ENCODE measurements at regions not wholly inside any gene's neighbourhood (a gene's known extent, or its start where the extent isn't known, plus 50 kb on each side); places are given as distances from the start of the nearest gene placed in this dataset.

- DNase-seq (ENCODE audit: low spot score): no peak
Measured at GRCh38 chr5:89268460-89268859, 385.5 kb upstream of the MEF2C start.

GRCh38 chr5:89267788-89268187, 384.8 kb upstream of the MEF2C start:
- DNase-seq (ENCODE audit: low spot score): no peak

GRCh38 chr5:89265511-89266179, 382.7 kb upstream of the MEF2C start:
- no peak for DNase-seq (ENCODE audit: low spot score)

- DNase-seq (ENCODE audit: low spot score): no peak
Measured at GRCh38 chr5:89263846-89264245, 380.9 kb upstream of the MEF2C start.

- no peak for DNase-seq (ENCODE audit: low spot score)
Measured at GRCh38 chr5:89262030-89262429, 379.0 kb upstream of the MEF2C start.

DNA sequence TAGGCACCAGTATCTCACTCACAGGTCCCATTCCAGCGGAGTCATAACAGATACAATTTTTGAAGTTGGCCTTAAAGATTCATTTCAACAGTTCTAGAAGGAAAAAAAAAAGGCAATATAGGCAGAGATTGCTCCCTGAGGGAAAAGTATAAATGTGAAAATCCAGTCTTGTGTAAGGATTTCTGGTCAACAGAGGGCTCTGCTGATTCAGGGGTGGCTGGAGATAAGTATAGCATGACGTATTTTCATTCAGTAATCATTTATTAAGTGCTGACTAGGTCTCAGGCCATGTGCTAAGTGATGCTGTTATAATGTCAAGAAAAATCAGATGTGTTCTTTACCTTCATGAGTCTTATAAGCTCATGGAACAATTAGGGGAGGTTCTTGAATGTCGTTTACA, 377.3 kb upstream of the MEF2C start:
- no peak for DNase-seq (ENCODE audit: low spot score)

GRCh38 chr5:89255845-89256463, 373.0 kb upstream of the MEF2C start:
- no peak for DNase-seq (ENCODE audit: low spot score)

DNA sequence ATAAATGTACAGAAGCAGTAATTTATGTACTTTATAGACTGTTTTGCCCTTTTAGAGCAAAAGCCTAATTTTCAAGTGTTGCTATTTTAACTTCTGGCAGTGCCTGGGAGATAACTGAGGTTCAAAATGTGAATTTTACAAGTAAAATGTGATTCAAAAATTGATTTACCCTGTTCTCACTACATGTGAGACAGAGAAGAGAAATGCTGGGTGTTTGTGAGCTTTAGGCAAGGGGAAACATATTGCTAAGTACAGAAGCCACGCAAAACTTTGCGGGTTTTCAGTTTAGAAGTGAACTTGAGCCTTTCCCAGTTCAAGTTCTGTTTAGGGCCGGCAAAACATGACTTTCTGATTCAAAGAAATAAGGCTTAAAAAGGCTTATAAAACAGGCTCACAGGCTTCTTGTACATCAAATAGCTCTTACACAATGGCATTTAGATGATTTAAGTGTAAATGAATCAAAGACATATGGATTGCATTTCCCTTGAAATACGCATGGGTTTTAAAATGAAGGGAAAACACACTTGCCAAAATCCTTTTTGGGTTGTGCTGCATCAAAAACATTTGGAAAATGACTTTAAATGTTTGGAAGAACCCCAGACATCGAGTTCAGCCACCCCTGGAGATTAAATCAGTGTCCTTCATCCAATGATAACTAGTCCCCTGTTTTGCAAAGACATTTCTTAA, 370.8 kb upstream of the MEF2C start:
- DNase-seq (ENCODE audit: low spot score): no peak

GRCh38 chr5:89246864-89247263, 363.9 kb upstream of the MEF2C start:
- DNase-seq (ENCODE audit: low spot score): no peak

DNA sequence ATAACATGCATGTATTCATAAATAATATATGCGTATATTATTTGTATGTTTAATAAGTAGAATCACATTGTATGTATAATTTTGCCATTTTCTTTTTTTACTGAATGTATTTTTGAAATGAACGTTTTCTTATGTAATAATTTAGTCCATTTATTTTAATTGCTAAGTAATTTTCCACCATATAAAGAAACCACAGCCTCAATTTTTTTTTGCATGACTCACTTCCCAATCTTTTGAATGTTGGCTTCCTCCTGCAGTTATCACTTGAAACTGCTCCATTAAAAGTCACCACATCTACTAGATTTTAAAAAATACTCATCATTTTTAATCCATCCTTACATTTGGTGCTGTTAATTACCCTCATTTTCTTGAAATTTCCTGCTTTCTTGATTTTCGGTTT, 363.3 kb upstream of the MEF2C start:
- no peak for DNase-seq (ENCODE audit: low spot score)

- DNase-seq (ENCODE audit: low spot score): no peak
Measured at GRCh38 chr5:89243611-89244010, 360.6 kb upstream of the MEF2C start.

DNA sequence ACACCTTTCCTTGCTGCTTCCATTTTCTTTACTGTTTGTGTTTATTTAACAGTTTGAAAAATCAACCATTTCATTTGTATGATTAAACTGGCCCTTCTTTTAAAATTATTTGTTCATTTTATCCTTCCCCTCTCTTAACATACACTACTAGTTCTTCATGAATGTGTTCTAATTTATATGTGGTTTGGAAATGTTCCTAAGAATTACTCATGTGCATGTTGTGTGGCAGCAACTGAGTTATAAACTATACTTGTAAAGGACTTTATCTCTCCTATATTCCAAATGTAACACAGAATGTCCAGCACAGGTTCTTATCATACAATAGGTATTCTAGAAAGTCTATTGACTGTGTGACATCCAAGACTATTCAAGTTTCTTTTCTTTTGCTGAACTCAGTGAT, 358.2 kb upstream of the MEF2C start:
- DNase-seq (ENCODE audit: low spot score): no peak

DNA sequence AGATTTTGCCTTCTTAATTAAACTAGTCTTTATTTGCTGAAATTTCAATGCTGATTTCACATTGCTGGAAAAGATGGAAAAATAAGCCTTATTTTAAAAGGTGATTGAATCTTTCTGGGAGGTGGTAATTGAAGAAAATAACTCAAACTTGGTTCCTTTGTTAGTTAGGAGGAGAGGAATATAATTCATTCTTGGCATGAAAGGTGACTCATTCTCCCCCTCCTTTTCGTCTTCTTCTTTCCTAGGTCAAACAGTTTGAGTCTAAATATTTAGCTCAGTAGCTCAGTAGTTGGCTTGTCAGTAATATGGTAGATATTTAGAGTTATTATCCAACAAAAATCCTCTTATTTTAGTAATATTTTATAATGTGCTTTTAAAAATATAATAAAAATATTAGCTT, 353.9 kb upstream of the MEF2C start:
- no peak for DNase-seq (ENCODE audit: low spot score)

DNA sequence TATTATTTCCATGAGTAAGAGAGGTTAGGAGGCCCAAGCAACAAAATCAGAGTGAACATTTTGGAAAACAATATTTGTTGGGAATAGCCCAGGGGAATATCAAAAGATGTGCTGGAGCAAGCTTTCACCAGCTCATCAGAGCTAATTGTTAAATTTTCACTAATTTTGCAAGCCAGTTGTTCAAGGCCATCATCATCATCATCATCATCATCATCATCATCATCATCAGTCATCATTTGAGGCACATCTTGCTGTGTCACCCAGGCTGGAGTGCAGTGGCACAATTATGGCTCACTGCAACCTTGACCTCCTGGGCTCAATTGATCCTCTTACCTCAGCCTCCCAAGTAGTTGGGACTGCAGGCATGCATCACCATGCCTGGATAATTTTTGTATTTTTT, 350.5 kb upstream of the MEF2C start:
- no peak for DNase-seq (ENCODE audit: low spot score)

- no peak for DNase-seq (ENCODE audit: low spot score)
Measured at GRCh38 chr5:89232139-89232603, 349.2 kb upstream of the MEF2C start.

DNA sequence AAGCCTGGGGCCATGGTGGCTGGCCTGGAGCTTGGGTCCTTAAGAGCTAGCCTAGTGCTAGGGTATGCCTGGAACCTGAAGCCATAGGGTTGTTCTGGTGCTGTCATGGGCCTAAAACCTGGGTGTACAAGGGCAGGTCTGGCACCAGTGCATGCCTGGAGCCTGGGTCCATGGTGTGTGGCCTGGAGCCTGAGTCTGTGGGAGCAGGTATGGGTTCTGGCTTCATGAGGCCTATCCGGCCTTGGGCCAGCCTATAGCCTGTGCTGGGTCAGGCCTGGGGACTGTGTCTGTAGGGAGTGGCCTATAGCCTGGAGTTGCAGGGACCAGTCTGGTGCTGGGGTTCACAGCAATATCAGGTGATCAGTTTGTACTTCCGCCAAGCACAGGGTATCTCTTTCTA, 347.2 kb upstream of the MEF2C start:
- no peak for DNase-seq (ENCODE audit: low spot score)

- DNase-seq (ENCODE audit: low spot score): no peak
Measured at GRCh38 chr5:89229331-89230070, 346.5 kb upstream of the MEF2C start.

DNA sequence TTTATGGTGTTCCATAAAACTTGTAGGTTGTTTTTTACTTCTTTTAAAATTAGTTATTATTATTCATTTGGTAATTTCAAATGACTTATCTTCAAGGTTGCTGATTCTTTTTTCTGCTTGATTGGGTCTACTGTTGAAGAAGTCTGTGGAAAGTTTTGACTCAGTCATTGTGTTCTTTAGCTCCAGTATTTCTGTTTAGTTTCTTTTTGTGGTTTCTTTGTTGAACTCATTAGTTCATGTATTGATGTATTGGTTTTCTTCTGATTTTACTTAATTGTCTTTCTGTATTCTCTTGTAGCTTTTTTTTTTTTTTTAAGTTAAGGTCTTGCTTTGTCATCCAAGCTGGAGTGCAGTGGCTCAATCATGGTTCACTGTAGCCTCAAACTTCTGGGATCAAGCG, 345.4 kb upstream of the MEF2C start:
- DNase-seq (ENCODE audit: low spot score): no peak

DNA sequence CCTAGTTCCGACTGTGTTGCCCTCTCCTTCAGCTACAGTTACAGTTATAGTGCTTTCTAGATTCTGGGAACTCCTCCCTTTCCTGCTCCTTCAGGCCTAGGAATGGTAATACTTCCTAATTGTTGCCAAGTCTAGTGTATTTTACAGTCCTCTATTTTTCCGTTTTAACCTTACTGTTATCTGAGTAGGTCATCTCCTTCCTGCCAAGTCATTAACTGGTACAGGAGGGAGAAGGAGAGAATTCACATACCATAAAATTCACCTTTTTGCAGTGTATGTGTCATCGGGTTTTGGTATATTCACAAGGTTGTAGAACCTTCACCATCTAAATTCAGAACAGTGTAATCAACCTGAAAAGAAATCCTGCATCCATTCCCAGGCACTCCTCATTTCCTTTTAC, 335.4 kb upstream of the MEF2C start:
- no peak for DNase-seq (ENCODE audit: low spot score)

DNA sequence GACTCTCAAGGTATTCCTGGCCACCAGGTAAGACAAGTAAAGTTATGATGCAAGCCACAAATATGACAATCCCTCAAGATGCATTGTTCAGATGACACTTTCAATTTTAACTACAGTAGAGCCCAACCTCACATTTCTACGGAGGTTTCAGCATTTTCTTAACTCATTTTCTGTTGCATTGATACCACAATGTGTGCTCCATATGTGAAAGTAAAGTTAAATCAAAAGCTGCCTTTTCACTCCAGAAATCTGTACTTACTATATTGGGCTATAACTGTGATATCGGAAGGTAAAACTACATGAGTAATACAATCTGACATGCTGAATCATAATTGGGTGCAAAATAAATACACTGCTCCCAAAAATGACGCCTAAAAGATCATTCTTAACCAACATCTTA, 333.6 kb upstream of the MEF2C start:
- DNase-seq (ENCODE audit: low spot score): no peak

- no peak for DNase-seq (ENCODE audit: low spot score)
Measured at GRCh38 chr5:89213573-89213972, 330.6 kb upstream of the MEF2C start.

DNA sequence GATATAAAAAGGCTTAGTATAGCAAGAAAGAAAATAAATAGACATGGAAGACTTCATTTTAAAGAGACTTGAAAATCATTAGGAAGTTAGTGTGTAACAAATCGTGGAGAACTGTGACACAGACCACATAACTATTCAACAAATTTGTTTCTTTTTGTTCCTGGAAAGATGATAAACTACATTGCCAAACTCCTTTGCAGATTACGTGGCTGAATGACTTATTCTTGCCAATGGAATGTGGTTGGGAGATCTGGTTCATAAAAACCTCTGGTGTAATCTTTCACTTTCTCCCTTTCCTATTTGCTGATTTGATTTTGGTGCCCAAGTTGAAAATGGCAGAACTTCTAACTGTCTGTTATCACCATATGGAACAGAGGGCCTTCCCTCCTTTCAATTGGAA, 328.9 kb upstream of the MEF2C start:
- DNase-seq (ENCODE audit: low spot score): no peak

GRCh38 chr5:89208811-89209210, 325.8 kb upstream of the MEF2C start:
- no peak for DNase-seq (ENCODE audit: low spot score)
